Thyroid gland (tissue), 4 donors: ENCODE measurements at regions not wholly inside any gene's neighbourhood (a gene's known extent, or its start where the extent isn't known, plus 50 kb on each side); places are given as distances from the start of the nearest gene placed in this dataset.

Experiments
- CTCF ChIP-seq, 6 experiments: fragments of 200-600 bp in 3 of 6; fragments of 450-650 bp in 3 of 6; sonication (generic) in 3 of 6; IDR thresholded peaks; one replicate each; pipeline ENCODE4 v1.5.1; 2016 to 2019; ENCODE audit warnings: antibody characterized with exemption in 6 of 6, mild to moderate bottlenecking in 2 of 6, inconsistent platforms in 1 of 6, moderate library complexity in 1 of 6
- POLR2A ChIP-seq, 2 donors: fragments of 450-650 bp; IDR thresholded peaks; one replicate each; pipeline ENCODE4 v1.6.1; 2017; ENCODE audit warnings: antibody characterized with exemption in 2 of 2, mild to moderate bottlenecking in 2 of 2, moderate library complexity in 1 of 2

DNA sequence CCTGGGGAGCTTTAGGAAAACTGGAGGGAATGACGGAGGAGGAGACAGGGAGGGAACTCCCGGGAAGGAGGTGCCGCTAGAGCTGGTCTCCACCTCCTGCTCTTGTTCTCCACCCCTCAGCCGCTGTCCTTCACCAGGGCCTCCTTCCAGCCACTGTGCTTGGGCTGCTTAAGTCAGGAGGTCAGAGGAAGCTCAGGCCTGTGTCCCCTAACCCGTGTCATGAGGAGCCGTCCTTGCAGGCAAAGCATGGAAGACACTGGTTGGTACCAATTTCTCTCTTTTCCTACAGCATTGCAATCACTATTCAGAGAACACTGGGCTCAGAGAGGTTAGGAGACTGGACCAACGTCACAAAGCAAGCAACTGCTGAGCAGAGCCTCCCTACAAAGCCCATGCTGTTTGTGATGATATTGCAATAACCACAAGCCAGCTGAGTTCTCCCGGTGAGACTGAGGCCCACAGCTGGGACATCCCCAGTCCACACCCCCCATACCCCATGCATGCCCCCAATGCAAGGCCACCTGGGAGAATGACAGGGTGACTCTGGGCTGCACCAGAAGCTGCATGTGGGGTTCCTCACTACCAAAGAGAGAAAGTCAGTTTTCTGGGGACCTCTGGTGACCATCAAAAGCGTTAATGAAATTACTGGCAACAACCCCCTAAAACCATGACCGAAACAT is 427.5 kb downstream of the NPHP4 start:
- TF ChIP-seq POLR2A (IDR thresholded peaks at IDR 0.05) (no peak), CTCF (IDR thresholded peaks at IDR 0.05) (no peak)
